Sigmoid colon (tissue), 6 donors: ENCODE measurements at regions not wholly inside any gene's neighbourhood (a gene's known extent, or its start where the extent isn't known, plus 50 kb on each side); places are given as distances from the start of the nearest gene placed in this dataset.

Source experiments
- DNase-seq: peaks from one replicate; pipeline ENCODE4 v3.0.0-alpha.2; 2019
- H3K27ac ChIP-seq, 4 donors: fragments of 200-600 bp; sonication (generic); one replicate each; pipeline ENCODE4 v1.5.1; 2016 to 2019; ENCODE audit warnings: mild to moderate bottlenecking in 1 of 4
- H3K27me3 ChIP-seq, 3 donors: fragments of 200-600 bp; sonication (generic); one replicate each; pipeline ENCODE4 v1.5.1; 2019; ENCODE audit warnings: mild to moderate bottlenecking in 1 of 3
- H3K36me3 ChIP-seq, 4 donors: fragments of 200-600 bp; sonication (generic); one replicate each; pipeline ENCODE4 v1.5.1; 2016 to 2019
- H3K4me1 ChIP-seq, 4 donors: fragments of 200-600 bp; sonication (generic); one replicate each; pipeline ENCODE4 v1.5.1; 2017 to 2019
- H3K4me3 ChIP-seq, 4 donors: fragments of 200-600 bp; sonication (generic); one replicate each; pipeline ENCODE4 v1.5.1; 2017 to 2019; ENCODE audit warnings: mild to moderate bottlenecking in 2 of 4, moderate library complexity in 1 of 4
- H3K9me3 ChIP-seq, 4 donors: fragments of 200-600 bp in 3 of 4; sonication (generic) in 3 of 4; one replicate each; pipeline versions ENCODE4 v1.5.1 to v1.6.1; 2013 to 2019
- EP300 ChIP-seq, 4 donors: sonication (generic); formaldehyde crosslinking; IDR thresholded peaks; one replicate each; pipeline ENCODE4 v1.6.1; 2017; ENCODE audit warnings: antibody characterized with exemption in 4 of 4
- POLR2A ChIP-seq, 2 donors: fragments of 450-650 bp; IDR thresholded peaks; one replicate each; pipeline ENCODE4 v1.6.1; 2016; ENCODE audit warnings: antibody characterized with exemption in 2 of 2, mild to moderate bottlenecking in 2 of 2, moderate library complexity in 2 of 2
- POLR2AphosphoS5 ChIP-seq, 4 donors: sonication (generic); formaldehyde crosslinking; IDR thresholded peaks; one replicate each; pipeline ENCODE4 v1.6.1; 2017; ENCODE audit warnings: antibody characterized with exemption in 4 of 4
- WGBS, 2 donors: extraction: QIAGEN DNeasy Blood & Tissue Kit; methylation state at CpG; one replicate each; pipeline ENCODE4 v1.1.7; 2013; 5-methylcytosine and 5-hydroxymethylcytosine counted together
- intact Hi-C: fragments of 100-400 bp; cut with DNase I; formaldehyde crosslinking; loops from one replicate; pipeline ENCODE4 v1.15.1; 2023
- TF ChIP-seq, protein P1 (sequence below), 4 experiments: fragments of 450-650 bp in 3 of 4; fragments of 200-600 bp in 1 of 4; IDR thresholded peaks; one replicate each; pipeline ENCODE4 v1.5.1; 2016 to 2019; ENCODE audit warnings: antibody characterized with exemption in 4 of 4, mild to moderate bottlenecking in 3 of 4, moderate library complexity in 2 of 4
- donor health status: healthy with polysubstance abuse.
- donor health status: healthy.

DNA sequence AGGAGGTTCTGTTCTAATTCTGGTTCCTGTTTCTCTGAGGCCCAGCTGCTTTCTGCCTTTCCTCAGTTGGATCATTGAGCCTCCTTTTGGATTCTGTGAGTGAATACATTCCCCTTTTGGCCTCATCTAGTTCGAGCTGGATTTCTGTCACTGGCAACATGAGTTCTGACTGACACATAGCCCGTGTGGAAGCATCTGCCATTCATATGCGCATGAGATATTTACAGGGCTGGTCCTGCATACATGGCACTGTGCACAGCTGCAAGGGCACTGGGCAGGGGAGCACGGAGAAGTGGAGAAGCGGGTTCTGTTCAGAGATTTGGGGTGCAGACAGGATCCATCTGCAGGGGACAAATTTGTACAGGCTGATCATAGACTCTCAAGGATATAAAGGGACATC, 352.8 kb downstream of the RPS24 start:
- Histone ChIP-seq H3K4me1 (peaks cover 0 to 7% (median 4%) of the 10 kb centered on the region in 4 donors), H3K27ac (no peak overlapping the region), H3K36me3 (no peaks in the 10 kb centered on the region), H3K27me3 (no peaks in the 10 kb centered on the region), H3K9me3 (no peaks in the 10 kb centered on the region), H3K4me3 (no peak overlapping the region)
- no peak for DNase-seq
- TF ChIP-seq, protein P1, sequence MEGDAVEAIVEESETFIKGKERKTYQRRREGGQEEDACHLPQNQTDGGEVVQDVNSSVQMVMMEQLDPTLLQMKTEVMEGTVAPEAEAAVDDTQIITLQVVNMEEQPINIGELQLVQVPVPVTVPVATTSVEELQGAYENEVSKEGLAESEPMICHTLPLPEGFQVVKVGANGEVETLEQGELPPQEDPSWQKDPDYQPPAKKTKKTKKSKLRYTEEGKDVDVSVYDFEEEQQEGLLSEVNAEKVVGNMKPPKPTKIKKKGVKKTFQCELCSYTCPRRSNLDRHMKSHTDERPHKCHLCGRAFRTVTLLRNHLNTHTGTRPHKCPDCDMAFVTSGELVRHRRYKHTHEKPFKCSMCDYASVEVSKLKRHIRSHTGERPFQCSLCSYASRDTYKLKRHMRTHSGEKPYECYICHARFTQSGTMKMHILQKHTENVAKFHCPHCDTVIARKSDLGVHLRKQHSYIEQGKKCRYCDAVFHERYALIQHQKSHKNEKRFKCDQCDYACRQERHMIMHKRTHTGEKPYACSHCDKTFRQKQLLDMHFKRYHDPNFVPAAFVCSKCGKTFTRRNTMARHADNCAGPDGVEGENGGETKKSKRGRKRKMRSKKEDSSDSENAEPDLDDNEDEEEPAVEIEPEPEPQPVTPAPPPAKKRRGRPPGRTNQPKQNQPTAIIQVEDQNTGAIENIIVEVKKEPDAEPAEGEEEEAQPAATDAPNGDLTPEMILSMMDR (IDR thresholded peaks at IDR 0.05), result no peak
- TF ChIP-seq EP300 (IDR thresholded peaks at IDR 0.05) (no peak), POLR2A (IDR thresholded peaks at IDR 0.05) (no peak), POLR2AphosphoS5 (IDR thresholded peaks at IDR 0.05) (no peak)
- intact Hi-C loops, result no loop called here
- WGBS, 2 donors, result 74 to 80% methylated on average over 5 of the region's 5 CpGs

DNA sequence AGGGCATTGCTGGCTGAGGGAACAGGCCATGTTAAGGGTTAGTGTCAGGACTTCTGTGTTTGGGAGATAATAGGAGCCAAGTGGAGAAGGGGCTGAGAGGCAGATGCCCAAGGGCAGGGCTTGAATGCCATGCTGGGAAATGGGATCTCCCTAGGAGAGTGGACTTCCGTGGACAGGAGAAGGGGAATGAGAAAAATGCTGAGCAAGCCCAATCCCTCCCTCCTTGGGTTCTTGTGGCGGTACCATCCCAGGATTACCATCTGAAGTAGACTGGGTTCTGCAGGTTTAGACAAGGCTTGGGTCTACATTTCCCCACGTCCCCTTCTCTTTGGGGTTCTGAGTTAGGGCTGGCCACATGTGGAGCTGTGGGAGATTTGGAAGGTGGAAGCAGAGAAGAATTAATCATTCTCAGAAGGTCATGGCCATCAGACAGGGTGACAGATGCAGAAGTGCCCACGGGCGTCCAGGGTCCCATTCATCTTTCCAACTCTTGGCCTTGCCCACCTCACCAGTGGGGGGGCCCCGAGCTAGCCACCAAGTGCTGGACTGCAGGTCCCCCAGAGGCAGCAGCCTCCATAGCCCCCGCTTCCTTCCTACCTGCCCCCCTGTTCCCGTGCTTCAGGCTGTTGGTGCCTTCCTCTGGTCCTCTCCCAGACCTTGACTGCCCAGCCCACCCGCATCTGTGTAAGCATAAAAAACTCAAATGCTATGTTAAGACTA, 354.8 kb downstream of the RPS24 start:
- Histone ChIP-seq H3K27me3 (no peaks in the 10 kb centered on the region), H3K9me3 (no peaks in the 10 kb centered on the region), H3K4me1 (peaks cover 0 to 6% (median 2%) of the 10 kb centered on the region in 4 donors), H3K36me3 (no peaks in the 10 kb centered on the region), H3K4me3 (no peak overlapping the region), H3K27ac (no peak overlapping the region)
- no peak for DNase-seq
- TF ChIP-seq EP300 (IDR thresholded peaks at IDR 0.05), result no peak
- 84 to 87% methylated on average over 9 of the region's 9 CpGs for WGBS, 2 donors
- intact Hi-C loops, result no loop called here

DNA sequence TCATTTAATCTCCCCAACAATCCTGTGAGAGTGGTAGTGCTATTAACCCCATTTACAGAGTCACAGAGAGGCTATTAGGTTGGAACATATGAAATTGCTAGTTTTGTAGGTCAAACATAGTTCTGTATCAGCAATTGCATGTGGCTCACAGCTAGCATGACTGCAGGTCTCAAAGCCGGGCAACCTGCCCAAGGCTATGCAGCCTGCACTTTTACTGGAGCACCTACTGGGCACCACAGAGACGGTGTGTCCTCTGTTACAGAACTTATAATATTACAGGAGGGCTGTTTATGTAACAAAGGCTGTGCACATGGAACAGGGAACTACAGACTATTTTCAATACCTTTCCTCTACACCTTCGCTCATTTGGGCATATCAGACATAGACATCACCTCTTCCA, 355.8 kb downstream of the RPS24 start:
- no peaks in the 10 kb centered on the region for H3K4me1 ChIP-seq
- intact Hi-C loops, result no loop called here
- no peak overlapping the region for H3K27ac ChIP-seq
- no peaks in the 10 kb centered on the region for H3K9me3 ChIP-seq
- H3K27me3 ChIP-seq, result no peaks in the 10 kb centered on the region
- no peak for DNase-seq
- no peaks in the 10 kb centered on the region for H3K36me3 ChIP-seq
- no peak overlapping the region for H3K4me3 ChIP-seq
- 88 to 94% methylated on average over 3 of the region's 3 CpGs for WGBS, 2 donors
- TF ChIP-seq POLR2A (IDR thresholded peaks at IDR 0.05) (no peak), POLR2AphosphoS5 (IDR thresholded peaks at IDR 0.05) (no peak)

DNA sequence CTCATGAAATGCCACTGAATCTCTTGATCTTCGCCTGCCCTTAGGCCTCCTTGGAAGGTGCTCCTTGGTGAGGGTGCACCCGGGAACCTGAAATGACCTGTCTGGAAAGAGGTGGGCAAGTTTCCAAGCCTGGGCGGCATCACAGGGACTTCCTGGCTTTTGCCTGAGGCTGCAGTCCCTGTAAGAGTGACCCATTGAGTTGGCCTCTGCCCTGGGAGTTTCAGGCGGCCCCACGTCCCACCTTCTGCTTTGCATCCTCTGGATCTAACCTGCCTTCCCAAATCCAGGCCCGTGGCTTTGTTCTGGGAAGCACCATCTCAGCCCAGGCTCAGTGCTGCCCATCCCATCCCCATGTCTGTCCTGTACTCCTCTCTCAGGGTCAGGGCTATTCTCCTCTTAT, 356.4 kb downstream of the RPS24 start:
- H3K4me3 ChIP-seq, result no peak overlapping the region
- H3K27me3 ChIP-seq, result no peaks in the 10 kb centered on the region
- TF ChIP-seq POLR2AphosphoS5 (IDR thresholded peaks at IDR 0.05), result no peak
- TF ChIP-seq, protein P1 (IDR thresholded peaks at IDR 0.05), result no peak
- no peak for TF ChIP-seq EP300 (IDR thresholded peaks at IDR 0.05)
- no peak for TF ChIP-seq POLR2A (IDR thresholded peaks at IDR 0.05)
- WGBS, 2 donors, result 80 to 90% methylated on average over 6 of the region's 6 CpGs
- no peaks in the 10 kb centered on the region for H3K4me1 ChIP-seq
- DNase-seq, result no peak
- intact Hi-C loops, result no loop called here
- no peak overlapping the region for H3K27ac ChIP-seq
- H3K36me3 ChIP-seq, result no peaks in the 10 kb centered on the region
- no peaks in the 10 kb centered on the region for H3K9me3 ChIP-seq

DNA sequence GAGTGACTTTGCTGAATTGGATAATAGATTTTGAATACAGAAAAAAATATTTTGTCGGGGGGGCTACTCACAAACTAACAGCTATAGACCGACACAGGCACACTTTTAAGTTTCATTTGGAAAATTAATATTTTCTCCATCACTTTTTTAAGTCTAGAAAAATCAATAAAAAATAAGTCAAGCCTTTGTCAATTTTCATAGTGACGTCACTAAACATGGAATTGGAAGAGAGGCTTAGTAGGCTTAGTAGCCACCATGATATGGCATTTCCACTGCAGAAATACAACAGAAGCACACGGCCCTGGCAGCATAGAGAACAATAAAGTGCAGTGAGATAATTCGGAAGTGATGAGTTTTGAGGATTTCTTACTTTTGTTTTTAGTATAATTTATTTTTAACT, 357.2 kb downstream of the RPS24 start:
- DNase-seq, result no peak
- H3K27ac ChIP-seq, result no peak overlapping the region
- no peaks in the 10 kb centered on the region for H3K27me3 ChIP-seq
- WGBS, 2 donors, result 89 to 90% methylated on average over 5 of the region's 5 CpGs
- H3K9me3 ChIP-seq, result no peaks in the 10 kb centered on the region
- no peaks in the 10 kb centered on the region for H3K36me3 ChIP-seq
- TF ChIP-seq, protein P1 (IDR thresholded peaks at IDR 0.05), result no peak
- H3K4me1 ChIP-seq, result no peaks in the 10 kb centered on the region
- intact Hi-C loops, result no loop called here
- no peak overlapping the region for H3K4me3 ChIP-seq

DNA sequence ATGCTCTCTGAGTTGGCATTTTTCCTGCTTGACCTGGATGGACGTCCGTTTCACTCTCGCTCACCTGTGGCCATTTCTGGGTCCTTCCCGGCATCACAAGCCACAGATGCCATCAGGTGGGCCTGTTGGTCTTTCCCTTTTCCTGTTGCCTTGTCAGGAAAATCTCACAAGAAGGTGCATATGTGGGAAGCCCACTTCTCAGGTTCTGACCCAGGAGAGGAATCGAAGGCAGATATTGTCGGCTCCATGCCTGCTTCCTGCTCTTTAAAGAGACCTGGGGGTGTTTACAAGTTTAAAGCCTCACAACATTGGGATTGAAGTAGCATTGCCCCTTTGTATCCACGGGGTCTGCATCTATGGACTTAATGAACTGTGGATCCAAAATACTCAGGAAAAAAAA, 357.9 kb downstream of the RPS24 start:
- intact Hi-C loops, result no loop called here
- Histone ChIP-seq H3K36me3 (no peaks in the 10 kb centered on the region), H3K9me3 (no peaks in the 10 kb centered on the region), H3K27me3 (no peaks in the 10 kb centered on the region), H3K4me1 (no peaks in the 10 kb centered on the region), H3K27ac (no peak overlapping the region), H3K4me3 (no peak overlapping the region)
- 88 to 91% methylated on average over 7 of the region's 7 CpGs for WGBS, 2 donors
- no peak for DNase-seq
- TF ChIP-seq POLR2A (IDR thresholded peaks at IDR 0.05), result no peak
- TF ChIP-seq EP300 (IDR thresholded peaks at IDR 0.05), result no peak
